OCI-LY7 (cell line): ENCODE measurements at regions not wholly inside any gene's neighbourhood (a gene's known extent, or its start where the extent isn't known, plus 50 kb on each side); places are given as distances from the start of the nearest gene placed in this dataset.

ENCODE experiments used
- EZH2phosphoT487 ChIP-seq: fragments of 200-600 bp; sonication (generic); IDR thresholded peaks from 2 replicates; pipeline ENCODE4 v1.6.1; 2018; ENCODE audit warnings: low read depth, borderline replicate concordance, mild to moderate bottlenecking, mixed run types, antibody characterized with exemption, low read length, moderate library complexity, mixed read lengths
- TF ChIP-seq, protein P1 (sequence below): fragments of 200-600 bp; sonication (generic); conservative IDR thresholded peaks from 2 replicates; pipeline ENCODE4 v1.5.1; 2014; ENCODE audit warnings: mild to moderate bottlenecking, antibody characterized with exemption, low read length, moderate library complexity, mixed read lengths

DNA sequence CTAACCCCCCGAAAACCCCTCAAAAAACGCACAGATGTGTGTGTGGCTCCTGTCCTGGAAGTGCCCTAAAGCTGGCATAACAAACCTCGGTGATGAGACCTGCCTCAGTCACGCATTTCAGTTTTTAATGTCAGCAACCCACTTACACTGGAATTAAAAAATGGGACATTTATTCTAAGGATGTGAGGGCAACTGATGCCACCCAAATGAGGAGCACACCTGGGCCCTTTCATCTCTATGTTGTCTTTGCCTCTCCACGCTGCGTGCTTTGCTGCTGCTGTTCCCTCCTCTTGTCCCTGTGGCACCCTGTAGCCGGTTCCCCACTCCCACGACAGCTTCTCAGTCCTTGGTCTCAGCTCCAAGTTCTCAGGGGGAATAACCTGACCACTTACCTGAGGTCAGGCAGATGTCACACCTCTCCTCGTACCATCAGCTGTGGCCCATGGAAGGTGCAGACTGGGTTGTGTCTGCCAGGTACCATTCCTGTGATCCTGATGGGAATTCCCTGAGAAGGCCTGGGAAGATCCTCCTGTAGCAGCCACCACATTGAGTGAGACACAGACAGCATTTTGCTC lies 134.2 kb upstream of the THBS2 start:
- TF ChIP-seq, protein P1, sequence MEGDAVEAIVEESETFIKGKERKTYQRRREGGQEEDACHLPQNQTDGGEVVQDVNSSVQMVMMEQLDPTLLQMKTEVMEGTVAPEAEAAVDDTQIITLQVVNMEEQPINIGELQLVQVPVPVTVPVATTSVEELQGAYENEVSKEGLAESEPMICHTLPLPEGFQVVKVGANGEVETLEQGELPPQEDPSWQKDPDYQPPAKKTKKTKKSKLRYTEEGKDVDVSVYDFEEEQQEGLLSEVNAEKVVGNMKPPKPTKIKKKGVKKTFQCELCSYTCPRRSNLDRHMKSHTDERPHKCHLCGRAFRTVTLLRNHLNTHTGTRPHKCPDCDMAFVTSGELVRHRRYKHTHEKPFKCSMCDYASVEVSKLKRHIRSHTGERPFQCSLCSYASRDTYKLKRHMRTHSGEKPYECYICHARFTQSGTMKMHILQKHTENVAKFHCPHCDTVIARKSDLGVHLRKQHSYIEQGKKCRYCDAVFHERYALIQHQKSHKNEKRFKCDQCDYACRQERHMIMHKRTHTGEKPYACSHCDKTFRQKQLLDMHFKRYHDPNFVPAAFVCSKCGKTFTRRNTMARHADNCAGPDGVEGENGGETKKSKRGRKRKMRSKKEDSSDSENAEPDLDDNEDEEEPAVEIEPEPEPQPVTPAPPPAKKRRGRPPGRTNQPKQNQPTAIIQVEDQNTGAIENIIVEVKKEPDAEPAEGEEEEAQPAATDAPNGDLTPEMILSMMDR, result no peak
- TF ChIP-seq EZH2phosphoT487, result no peak
